ENCODE measurements at regions not wholly inside any gene's neighbourhood (a gene's known extent, or its start where the extent isn't known, plus 50 kb on each side); places are given as distances from the start of the nearest gene placed in this dataset.
A peak's percentile ranks its signal among the peaks of the same experiment; 100 is the strongest.

DNA sequence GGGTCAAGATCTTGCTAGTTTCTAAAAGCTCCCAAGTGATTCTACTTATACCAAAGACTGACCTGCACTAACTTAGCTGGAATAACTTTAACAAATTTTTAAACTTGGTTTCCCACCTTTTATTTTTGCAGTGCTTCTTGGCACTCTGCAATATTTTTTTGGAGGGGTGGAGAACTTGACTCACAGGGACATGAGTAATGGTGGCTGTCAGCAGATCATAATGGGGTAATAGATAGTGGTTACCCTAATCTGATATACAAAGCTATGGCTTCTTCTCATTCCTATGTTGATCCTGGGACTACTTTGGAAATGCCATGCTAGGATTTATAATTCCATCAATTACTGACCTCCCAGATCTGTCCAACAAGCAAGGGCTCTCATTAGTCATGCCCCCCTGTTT lies 295.7 kb downstream of the GPAT3 start:
- DNase-seq: no peak
- no peak overlapping the region for H3K4me3 ChIP-seq

DNA sequence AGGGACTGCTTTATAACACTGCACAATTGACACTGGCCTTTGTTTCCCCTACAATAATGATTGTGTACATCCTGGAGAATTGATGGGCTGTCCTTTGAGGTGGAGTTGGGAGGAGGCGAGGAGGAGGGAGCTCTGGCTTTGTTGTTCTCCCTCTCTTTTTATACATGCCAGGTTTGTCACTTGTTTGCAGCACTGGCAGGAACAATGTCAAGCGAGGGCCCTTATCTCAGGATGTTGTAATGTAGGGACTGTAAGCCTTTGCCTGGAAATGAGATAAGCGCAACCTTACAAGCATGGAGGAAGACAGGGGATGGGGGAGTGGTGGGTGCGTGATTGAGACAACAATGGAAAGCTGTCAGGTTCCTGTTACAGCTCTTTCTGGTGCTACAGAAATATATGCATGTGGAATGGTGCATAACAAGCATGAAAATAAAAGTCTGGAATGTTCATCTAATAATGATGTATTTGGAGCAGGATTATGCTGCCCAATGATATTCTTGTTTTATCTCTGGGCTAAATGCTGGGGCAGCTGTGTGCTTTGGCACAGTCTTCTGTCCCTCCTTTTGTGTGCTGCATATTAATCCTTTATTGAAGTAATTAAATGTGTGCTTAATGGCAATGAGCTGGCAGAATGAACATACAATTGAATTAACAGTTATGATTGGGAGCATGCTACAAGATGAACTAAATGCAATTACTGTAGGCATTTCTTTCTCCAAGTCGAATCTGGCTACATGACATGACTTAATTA lies 294.4 kb downstream of the GPAT3 start:
- H3K4me3 ChIP-seq: no peak overlapping the region
- no peaks in the 10 kb centered on the region for H3K36me3 ChIP-seq
- no peaks in the 10 kb centered on the region for H3K9me3 ChIP-seq (replicated peaks)
- H3K27ac ChIP-seq: no peak overlapping the region
- no peak for DNase-seq
- no peaks in the 10 kb centered on the region for H3K4me1 ChIP-seq
- H3K27me3 ChIP-seq: no peaks in the 10 kb centered on the region

More for the DNA sequence above, 295.7 kb downstream of the GPAT3 start:
- Histone ChIP-seq H3K9me3 (replicated peaks) (no peaks in the 10 kb centered on the region), H3K27me3 (no peaks in the 10 kb centered on the region), H3K27ac (no peak overlapping the region), H3K4me1 (no peaks in the 10 kb centered on the region), H3K36me3 (no peaks in the 10 kb centered on the region)

DNA sequence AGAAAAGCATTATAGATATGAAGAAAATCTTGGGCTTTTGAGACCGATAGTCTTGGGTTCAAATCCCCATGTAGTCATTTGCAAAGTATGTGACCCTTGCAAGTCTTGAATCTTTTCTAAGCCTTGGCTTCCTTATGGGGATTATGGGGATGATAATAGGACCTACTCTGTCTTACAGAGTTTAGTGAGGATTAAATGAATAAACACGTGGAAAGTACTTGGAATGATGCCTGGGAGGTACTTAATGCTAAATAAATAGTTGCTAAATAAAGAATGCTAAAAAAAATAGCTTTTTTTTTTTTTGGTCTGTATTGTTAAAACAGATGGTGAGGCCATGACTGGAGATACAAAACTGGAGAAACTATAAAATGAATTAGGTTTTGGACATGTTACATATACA lies 292.7 kb downstream of the GPAT3 start:
- H3K27ac ChIP-seq: no peak overlapping the region
- no peak for DNase-seq
- H3K27me3 ChIP-seq: no peaks in the 10 kb centered on the region
- H3K4me1 ChIP-seq: no peaks in the 10 kb centered on the region
- H3K9me3 ChIP-seq (replicated peaks): no peaks in the 10 kb centered on the region
- no peaks in the 10 kb centered on the region for H3K36me3 ChIP-seq
- no peak overlapping the region for H3K4me3 ChIP-seq

DNA sequence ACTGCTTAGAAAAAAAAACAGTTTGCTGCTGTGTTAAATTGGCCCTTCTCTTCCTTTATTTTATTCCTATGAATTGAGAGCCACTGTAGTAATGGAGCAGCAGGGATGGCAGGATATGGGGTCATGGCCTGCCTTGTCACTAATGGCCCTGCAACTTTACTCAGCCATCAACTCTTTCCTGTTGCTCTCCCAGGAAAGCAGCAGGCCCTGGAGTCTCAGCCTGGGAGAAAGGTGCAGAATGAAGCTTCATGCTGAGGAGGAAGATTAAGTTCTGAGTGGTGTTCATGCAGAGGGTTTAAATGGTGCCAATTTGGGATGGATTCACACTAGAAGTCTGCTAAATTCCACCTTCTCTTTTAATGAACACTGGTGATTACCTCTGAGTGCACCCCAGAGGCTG lies 285.6 kb downstream of the GPAT3 start:
- no peaks in the 10 kb centered on the region; the same call in 1 of the 2 replicates for H3K9me3 ChIP-seq (replicated peaks)
- no peak overlapping the region for H3K4me3 ChIP-seq
- no peaks in the 10 kb centered on the region for H3K4me1 ChIP-seq
- H3K36me3 ChIP-seq: no peaks in the 10 kb centered on the region
- no peaks in the 10 kb centered on the region for H3K27me3 ChIP-seq
- DNase-seq: no peak
- no peak overlapping the region for H3K27ac ChIP-seq

DNA sequence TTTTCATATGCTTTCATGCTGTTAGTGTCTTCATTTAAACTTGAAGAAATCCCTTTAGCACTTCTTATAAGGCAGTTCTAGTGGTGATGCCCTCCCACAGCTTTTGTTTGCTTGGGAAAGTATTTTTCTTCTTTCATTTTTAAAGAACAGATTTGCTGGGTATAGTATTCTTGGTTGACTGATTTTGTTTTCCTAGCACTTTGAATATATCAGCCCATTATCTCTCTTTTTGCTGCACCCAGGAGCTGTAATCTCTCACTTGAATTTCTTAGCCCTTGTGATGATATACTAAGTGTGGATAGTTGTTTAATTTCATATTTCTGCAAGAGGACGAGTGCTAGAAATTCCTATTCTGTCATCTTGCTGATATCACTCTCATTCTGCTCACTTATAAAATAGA lies 283.7 kb downstream of the GPAT3 start:
- no peaks in the 10 kb centered on the region; the same call in 1 of the 2 replicates for H3K9me3 ChIP-seq (replicated peaks)
- H3K27me3 ChIP-seq: no peaks in the 10 kb centered on the region
- H3K27ac ChIP-seq: no peak overlapping the region
- DNase-seq: no peak
- H3K4me1 ChIP-seq: no peaks in the 10 kb centered on the region
- no peaks in the 10 kb centered on the region for H3K36me3 ChIP-seq
- no peak overlapping the region for H3K4me3 ChIP-seq

DNA sequence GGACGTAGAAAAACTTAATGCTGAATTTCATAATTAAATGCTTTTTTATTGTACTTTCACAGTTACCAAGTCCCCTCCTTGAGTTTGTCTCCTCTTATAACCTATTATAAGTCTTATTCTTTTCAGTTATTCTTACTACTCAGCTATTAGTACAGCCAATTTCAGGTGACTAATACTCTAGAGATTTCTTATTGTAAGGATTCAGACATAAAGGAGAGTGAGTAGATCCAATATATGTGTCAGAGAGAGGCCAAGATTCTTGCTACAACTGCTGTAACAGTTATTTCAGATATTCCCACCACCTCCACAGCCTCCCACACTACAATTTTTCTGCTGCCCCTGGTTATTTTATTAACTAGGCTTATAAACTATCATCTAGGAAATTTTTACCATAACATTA lies 274.5 kb downstream of the GPAT3 start:
- Histone ChIP-seq H3K27ac (no peak overlapping the region), H3K4me3 (no peak overlapping the region), H3K36me3 (no peaks in the 10 kb centered on the region; the same call in 1 of the 2 replicates), H3K4me1 (no peaks in the 10 kb centered on the region), H3K9me3 (replicated peaks) (no peaks in the 10 kb centered on the region), H3K27me3 (no peaks in the 10 kb centered on the region; the same call in 1 of the 2 replicates)
- DNase-seq: no peak

DNA sequence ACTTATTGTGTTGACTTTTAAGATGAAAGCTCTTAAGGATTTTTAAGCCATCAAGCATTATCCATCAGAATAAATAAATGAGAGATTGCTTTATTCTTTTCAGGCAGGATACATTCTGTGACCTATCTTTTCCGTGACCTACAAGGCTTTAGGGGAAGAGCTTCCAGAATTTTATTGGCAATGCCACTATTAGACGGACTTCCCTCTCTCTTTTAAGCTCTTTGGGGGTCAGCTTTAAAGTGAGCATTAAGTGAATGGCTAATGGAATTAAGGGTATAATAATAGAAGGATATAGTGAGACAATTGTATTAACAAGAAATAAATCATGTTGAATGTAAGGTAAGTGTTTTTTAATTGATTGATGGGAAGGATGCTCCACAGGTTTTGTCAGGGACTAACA lies 273.7 kb downstream of the GPAT3 start:
- H3K36me3 ChIP-seq: no peaks in the 10 kb centered on the region; the same call in 1 of the 2 replicates
- no peaks in the 10 kb centered on the region; the same call in 1 of the 2 replicates for H3K27me3 ChIP-seq
- no peaks in the 10 kb centered on the region for H3K9me3 ChIP-seq (replicated peaks)
- no peak overlapping the region for H3K27ac ChIP-seq
- no peak overlapping the region for H3K4me3 ChIP-seq
- no peaks in the 10 kb centered on the region for H3K4me1 ChIP-seq
- no peak for DNase-seq

DNA sequence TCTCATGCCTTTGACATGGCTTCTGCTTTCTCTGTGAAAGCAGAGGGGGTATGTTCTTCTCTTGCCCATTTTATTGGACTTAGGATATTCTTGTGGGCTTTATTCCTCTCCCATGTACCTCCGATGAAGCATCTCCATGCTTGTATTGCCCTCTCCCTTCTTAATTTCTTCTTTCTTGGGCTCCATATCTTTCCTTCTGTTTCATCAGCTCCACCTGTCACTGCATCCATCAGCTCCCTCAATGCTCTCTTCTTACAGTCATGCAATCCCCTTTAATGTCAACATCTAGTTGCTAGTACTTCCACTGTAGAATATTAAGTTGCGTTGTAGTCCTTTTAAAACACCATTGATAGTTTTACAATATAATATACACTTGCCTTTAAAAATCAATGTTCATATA lies 257.6 kb downstream of the GPAT3 start:
- Histone ChIP-seq H3K4me3 (no peak overlapping the region), H3K4me1 (no peaks in the 10 kb centered on the region), H3K36me3 (no peaks in the 10 kb centered on the region), H3K9me3 (replicated peaks) (no peaks in the 10 kb centered on the region), H3K27ac (no peak overlapping the region), H3K27me3 (no peaks in the 10 kb centered on the region)
- DNase-seq: no peak

DNA sequence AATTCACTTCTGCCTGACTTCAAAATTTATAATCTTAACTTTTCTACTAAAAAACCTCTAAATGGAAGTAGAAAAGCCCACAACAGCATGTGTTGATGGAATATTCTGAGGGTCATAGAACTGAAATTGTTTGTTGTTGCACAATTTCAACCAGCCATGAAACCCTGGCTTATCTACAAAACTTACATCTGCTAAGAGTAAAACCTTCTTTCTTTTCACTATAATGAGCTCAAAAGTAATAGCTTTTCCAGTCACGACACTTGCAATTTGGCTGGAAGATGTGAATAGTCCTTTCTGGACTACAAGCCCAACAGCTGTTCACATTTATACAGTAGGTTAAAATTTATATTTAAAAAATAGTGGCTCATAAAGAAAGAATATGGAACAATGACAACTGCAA lies 250.0 kb downstream of the GPAT3 start:
- Histone ChIP-seq H3K36me3 (no peaks in the 10 kb centered on the region), H3K4me3 (no peak overlapping the region), H3K27me3 (no peaks in the 10 kb centered on the region), H3K9me3 (replicated peaks) (no peaks in the 10 kb centered on the region), H3K4me1 (no peaks in the 10 kb centered on the region), H3K27ac (no peak overlapping the region)
- DNase-seq: no peak

DNA sequence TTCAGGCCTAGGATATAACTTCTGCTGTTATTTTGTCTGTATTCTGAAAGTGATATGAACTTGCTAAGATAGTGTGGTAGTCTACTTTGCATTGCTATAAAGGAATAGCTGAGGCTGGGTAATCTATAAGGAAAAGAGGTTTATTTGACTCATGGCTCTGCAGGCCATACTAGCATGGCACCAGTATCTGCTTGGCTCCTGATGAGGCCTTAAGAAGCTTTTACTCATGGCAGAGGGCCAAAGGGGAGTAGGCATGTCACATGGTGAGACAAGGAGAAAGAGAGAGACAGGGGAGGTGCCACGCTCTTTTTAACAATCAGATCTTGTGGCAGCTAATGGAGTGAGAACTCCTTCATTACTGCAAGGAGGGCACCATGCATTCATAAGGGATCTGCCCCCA lies 247.3 kb downstream of the GPAT3 start:
- Histone ChIP-seq H3K36me3 (no peaks in the 10 kb centered on the region), H3K4me3 (no peak overlapping the region), H3K4me1 (no peaks in the 10 kb centered on the region), H3K27ac (no peak overlapping the region), H3K27me3 (no peaks in the 10 kb centered on the region), H3K9me3 (replicated peaks) (no peaks in the 10 kb centered on the region)
- peak in 1 of 2 experiments; percentile 10 for DNase-seq

DNA sequence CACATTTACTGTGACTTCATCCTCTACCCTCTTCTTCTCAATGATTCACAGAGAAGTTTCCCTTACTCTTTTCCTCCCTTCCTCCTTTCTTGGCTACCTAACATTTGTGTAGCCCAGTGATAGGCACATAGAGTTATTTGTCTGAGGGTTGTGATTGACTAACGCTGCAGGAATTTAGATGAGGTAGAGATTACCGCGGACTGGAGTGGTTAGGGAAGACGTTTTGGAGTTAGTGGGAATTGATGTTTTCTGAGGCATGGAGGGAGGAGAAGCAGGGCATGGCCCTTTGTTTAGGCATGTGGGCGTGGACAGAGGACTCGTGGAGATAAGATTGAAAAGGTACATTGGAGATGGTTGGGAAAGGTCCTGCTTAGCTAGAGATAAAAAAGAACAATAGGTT lies 246.7 kb downstream of the GPAT3 start:
- Histone ChIP-seq H3K27me3 (no peaks in the 10 kb centered on the region), H3K36me3 (no peaks in the 10 kb centered on the region), H3K27ac (no peak overlapping the region), H3K4me1 (no peaks in the 10 kb centered on the region), H3K9me3 (replicated peaks) (no peaks in the 10 kb centered on the region), H3K4me3 (no peak overlapping the region)
- DNase-seq: no peak

DNA sequence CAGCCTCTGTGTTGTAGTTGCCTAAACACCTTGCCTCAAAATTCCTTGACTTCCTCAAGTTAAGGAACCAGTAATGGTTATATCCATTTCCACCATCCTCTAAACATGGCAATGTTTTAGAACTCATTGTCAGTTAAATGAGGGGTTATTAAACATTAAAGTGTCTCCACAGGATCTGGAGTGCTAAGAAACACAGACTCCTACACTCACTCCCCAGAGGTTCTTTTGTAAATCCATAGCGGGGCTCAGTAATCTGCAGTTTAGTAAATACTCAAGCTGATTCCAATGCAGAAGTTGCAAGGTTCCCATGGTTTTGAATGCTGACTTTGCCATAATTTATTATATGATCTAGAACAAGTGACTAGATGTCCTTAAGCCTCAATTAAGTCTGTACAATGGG lies 245.5 kb downstream of the GPAT3 start:
- no peak overlapping the region for H3K4me3 ChIP-seq
- H3K27ac ChIP-seq: no peak overlapping the region
- no peak for DNase-seq
- H3K36me3 ChIP-seq: no peaks in the 10 kb centered on the region
- no peaks in the 10 kb centered on the region for H3K9me3 ChIP-seq (replicated peaks)
- no peaks in the 10 kb centered on the region for H3K27me3 ChIP-seq
- no peaks in the 10 kb centered on the region for H3K4me1 ChIP-seq

DNA sequence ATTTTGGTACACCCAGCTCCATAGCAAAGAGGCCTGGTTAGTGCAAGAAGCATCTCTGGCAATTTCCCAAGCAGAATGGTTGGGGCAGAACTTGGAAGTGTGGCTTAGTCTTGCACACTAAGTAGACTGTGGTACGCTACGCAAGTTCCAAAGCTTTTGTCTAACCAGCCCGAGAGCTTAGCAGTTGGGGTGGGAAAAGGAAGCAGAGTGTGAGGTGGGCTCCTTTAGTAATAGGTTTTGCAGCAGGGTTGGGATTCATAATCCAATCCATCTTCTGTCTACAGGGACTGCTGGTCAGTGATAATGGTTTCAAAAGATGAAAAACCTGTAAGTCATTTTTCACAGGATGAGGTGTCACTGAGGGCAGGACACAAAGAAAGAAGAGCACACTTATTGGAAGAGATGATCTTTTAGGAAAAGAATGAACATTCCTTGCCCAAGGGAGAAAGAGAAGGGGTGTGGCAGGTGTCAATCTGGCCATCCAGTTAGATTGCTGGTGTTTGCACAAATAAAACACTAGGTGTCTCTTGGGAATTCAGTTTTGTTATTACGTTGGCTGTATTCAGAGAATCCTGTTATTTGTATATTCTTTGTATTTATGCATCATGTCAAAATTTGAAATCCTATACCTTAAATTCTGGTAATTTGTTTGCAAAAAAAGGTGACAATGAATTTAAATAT lies 244.3 kb downstream of the GPAT3 start:
- no peak for DNase-seq
- Histone ChIP-seq H3K36me3 (no peaks in the 10 kb centered on the region), H3K27me3 (no peaks in the 10 kb centered on the region), H3K9me3 (replicated peaks) (no peaks in the 10 kb centered on the region), H3K4me3 (no peak overlapping the region), H3K4me1 (no peaks in the 10 kb centered on the region), H3K27ac (no peak overlapping the region)

DNA sequence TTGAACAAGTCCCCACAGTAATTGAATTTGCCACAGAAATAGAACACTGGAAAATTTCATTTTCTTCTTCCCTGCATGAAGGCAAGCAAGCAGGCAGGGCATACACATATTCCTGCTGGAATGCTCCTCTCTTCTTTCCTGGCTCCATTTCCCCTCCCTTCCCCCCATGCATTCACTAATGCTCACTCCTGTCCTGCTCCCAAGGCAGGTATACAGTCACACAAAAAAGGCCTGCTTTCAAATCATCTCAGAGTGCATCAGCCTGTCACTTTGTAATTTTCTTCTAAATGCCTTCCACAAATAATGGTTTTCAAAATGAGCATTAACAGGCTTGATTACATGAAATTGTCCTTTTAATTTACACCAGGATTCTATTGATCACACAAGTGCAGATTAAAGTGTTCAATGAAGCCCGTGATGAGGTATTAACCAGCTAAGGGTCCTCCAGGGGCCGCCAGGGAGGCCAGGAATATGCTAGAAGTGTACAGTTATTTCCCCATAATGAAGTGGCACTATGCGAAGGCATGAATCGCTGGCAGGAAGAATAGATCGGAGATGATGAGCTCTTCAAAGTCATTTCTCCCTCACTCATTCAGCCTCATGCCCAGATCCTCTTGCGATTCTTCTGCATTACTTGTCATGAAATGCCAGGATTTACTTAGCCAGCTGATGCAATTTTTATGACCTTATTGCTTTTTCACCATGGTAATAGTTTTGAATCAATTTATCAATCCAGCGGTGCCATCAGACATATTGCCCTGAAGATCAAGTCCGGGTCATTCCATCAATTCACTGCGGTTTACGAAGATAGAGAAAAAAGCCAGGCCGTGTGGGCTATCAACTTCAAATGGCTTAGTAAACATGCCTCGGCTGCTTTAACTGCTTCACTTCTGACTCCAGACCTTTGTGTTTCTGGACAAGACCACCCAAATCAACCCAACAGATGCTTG lies 243.5 kb downstream of the GPAT3 start:
- DNase-seq: no peak
- H3K27me3 ChIP-seq: no peaks in the 10 kb centered on the region
- H3K4me3 ChIP-seq: no peak overlapping the region
- H3K36me3 ChIP-seq: no peaks in the 10 kb centered on the region
- no peaks in the 10 kb centered on the region for H3K9me3 ChIP-seq (replicated peaks)
- no peak overlapping the region for H3K27ac ChIP-seq
- no peaks in the 10 kb centered on the region for H3K4me1 ChIP-seq

DNA sequence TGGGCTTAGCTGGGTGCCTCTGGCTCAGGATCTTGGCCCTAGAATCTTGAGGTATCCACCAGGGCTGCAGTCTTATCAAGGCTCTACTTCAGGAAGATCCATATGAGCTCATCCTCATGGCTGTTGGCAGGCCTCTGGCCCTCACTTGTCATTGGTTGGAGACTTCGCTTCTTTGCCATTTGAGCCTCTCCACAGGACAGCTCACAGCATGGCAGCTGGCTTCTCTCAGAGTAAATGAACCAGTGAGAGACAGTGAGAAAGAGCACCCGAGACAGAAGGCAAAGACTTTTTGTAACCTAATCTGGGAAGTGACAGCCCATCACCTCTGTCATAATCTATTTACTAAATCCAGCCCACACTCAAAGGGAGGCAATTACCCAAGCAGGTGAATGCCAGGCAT lies 236.8 kb downstream of the GPAT3 start:
- H3K27me3 ChIP-seq: no peaks in the 10 kb centered on the region
- H3K4me3 ChIP-seq: no peak overlapping the region
- no peaks in the 10 kb centered on the region for H3K36me3 ChIP-seq
- DNase-seq: peak in 1 of 2 experiments; percentile 12
- H3K9me3 ChIP-seq (replicated peaks): no peaks in the 10 kb centered on the region
- no peaks in the 10 kb centered on the region for H3K4me1 ChIP-seq
- no peak overlapping the region for H3K27ac ChIP-seq

All from SJCRH30 (cell line).